GM23338 (cell line): ENCODE measurements at regions not wholly inside any gene's neighbourhood (a gene's known extent, or its start where the extent isn't known, plus 50 kb on each side); places are given as distances from the start of the nearest gene placed in this dataset.

Source experiments
- ATAC-seq: fragments of 200-7000 bp; cut with Tn5 transposase; 3 replicates; pipeline ENCODE4 v1.9.1; 2020
- DNase-seq: peaks from one replicate; pipeline ENCODE4 v3.0.0-alpha.2; 2015; ENCODE audit warnings: low spot score
- H2AFZ ChIP-seq: fragments of 200-600 bp; sonication (generic); 2 replicates; pipeline ENCODE4 v1.8.0; 2016; ENCODE audit warnings: antibody characterized with exemption, mild to moderate bottlenecking, moderate library complexity
- H3F3A ChIP-seq: fragments of 200-600 bp; sonication (generic); replicated peaks from 2 replicates; pipeline ENCODE4 v1.8.0; 2017; ENCODE audit warnings: antibody characterized with exemption, mixed run types, low read depth
- H3K27ac ChIP-seq: fragments of 200-600 bp; sonication (generic); 2 replicates; pipeline ENCODE4 v1.6.1; 2016; ENCODE audit warnings: low read depth
- H3K27me3 ChIP-seq: fragments of 200-600 bp; sonication (generic); 2 replicates; pipeline ENCODE4 v1.8.0; 2016; ENCODE audit warnings: mild to moderate bottlenecking, mixed run types, moderate library complexity; ENCODE audit not compliant: insufficient read depth
- H3K36me3 ChIP-seq: fragments of 200-600 bp; sonication (generic); 2 replicates; pipeline ENCODE4 v1.8.0; 2016; ENCODE audit warnings: mild to moderate bottlenecking; ENCODE audit not compliant: insufficient read depth
- H3K4me1 ChIP-seq: fragments of 200-600 bp; sonication (generic); 2 replicates; pipeline ENCODE4 v1.8.0; 2016; ENCODE audit warnings: mild to moderate bottlenecking, moderate library complexity; ENCODE audit not compliant: insufficient read depth
- H3K4me2 ChIP-seq: fragments of 200-600 bp; sonication (generic); 2 replicates; pipeline ENCODE4 v1.7.1; 2017; ENCODE audit warnings: mixed run types
- H3K4me3 ChIP-seq: fragments of 200-600 bp; sonication (generic); 2 replicates; pipeline ENCODE4 v1.6.1; 2016; ENCODE audit warnings: mixed run types
- H3K79me2 ChIP-seq: fragments of 200-600 bp; sonication (generic); replicated peaks from 2 replicates; pipeline ENCODE4 v1.8.0; 2017; ENCODE audit warnings: mild to moderate bottlenecking; ENCODE audit not compliant: insufficient read depth
- H3K9me2 ChIP-seq: fragments of 200-600 bp; sonication (generic); 2 replicates; pipeline ENCODE4 v1.8.0; 2017; ENCODE audit not compliant: insufficient read depth
- H4K20me1 ChIP-seq: fragments of 200-600 bp; sonication (generic); replicated peaks from 2 replicates; pipeline ENCODE4 v1.8.0; 2017; ENCODE audit warnings: mild to moderate bottlenecking; ENCODE audit not compliant: insufficient read depth
- H3K27ac Mint-ChIP-seq: 2 replicates; pipeline ENCODE4 v1.8.0; 2020; ENCODE audit warnings: inconsistent platforms, mild to moderate bottlenecking, moderate library complexity, mixed read lengths
- H3K27me3 Mint-ChIP-seq: 3 replicates; pipeline ENCODE4 v1.8.0; 2022; ENCODE audit warnings: low read depth, mild to moderate bottlenecking, moderate library complexity, mixed read lengths, inconsistent platforms; ENCODE audit not compliant: insufficient read depth, poor library complexity
- H3K36me3 Mint-ChIP-seq: 3 replicates; pipeline ENCODE4 v1.8.0; 2021; ENCODE audit warnings: low read depth, mild to moderate bottlenecking, inconsistent platforms, moderate library complexity, mixed read lengths
- H3K4me1 Mint-ChIP-seq: 3 replicates; pipeline ENCODE4 v1.8.0; 2020; ENCODE audit warnings: mild to moderate bottlenecking, inconsistent platforms, mixed read lengths
- H3K4me3 Mint-ChIP-seq: 3 replicates; pipeline ENCODE4 v1.8.0; 2021; ENCODE audit warnings: moderate library complexity, mild to moderate bottlenecking, inconsistent platforms, mixed read lengths
- H3K9me3 Mint-ChIP-seq: 3 replicates; pipeline ENCODE4 v1.8.0; 2020; ENCODE audit warnings: moderate library complexity, mild to moderate bottlenecking, inconsistent platforms, mixed read lengths
- CREB1 ChIP-seq: fragments of 250-450 bp; sonication (Bioruptor Pico); IDR thresholded peaks from 2 replicates; pipeline ENCODE4 v1.5.0; 2020; ENCODE audit warnings: low read depth, mild to moderate bottlenecking, moderate library complexity
- EZH2 ChIP-seq: fragments of 200-600 bp; sonication (generic); IDR thresholded peaks from one replicate; pipeline ENCODE4 v1.8.0; 2017; ENCODE audit warnings: antibody characterized with exemption, mild to moderate bottlenecking, low read depth; ENCODE audit not compliant: unreplicated experiment
- EZH2phosphoT487 ChIP-seq: fragments of 200-600 bp; sonication (generic); IDR thresholded peaks from one replicate; pipeline ENCODE4 v1.8.1; 2018; ENCODE audit warnings: antibody characterized with exemption; ENCODE audit not compliant: unreplicated experiment
- TF ChIP-seq, protein P1 (sequence below), 2 experiments: fragments of 200-600 bp in 1 of 2; sonication (generic) in 1 of 2; conservative IDR thresholded peaks; 2 replicates each; pipeline versions ENCODE4 v1.5.1 to v1.6.1; 2016 to 2017; ENCODE audit warnings: antibody characterized with exemption in 2 of 2, low read depth in 2 of 2, mild to moderate bottlenecking in 2 of 2, moderate library complexity in 1 of 2
- TF ChIP-seq, protein P2 (sequence below): IDR thresholded peaks from one replicate; pipeline ENCODE4 v1.6.1; 2018; ENCODE audit warnings: antibody characterized with exemption; ENCODE audit not compliant: unreplicated experiment
- TF ChIP-seq, protein P3 (sequence below): fragments of 250-450 bp; sonication (Bioruptor Pico); IDR thresholded peaks from 2 replicates; pipeline ENCODE4 v1.5.0; 2020; ENCODE audit warnings: mild to moderate bottlenecking, moderate library complexity

DNA sequence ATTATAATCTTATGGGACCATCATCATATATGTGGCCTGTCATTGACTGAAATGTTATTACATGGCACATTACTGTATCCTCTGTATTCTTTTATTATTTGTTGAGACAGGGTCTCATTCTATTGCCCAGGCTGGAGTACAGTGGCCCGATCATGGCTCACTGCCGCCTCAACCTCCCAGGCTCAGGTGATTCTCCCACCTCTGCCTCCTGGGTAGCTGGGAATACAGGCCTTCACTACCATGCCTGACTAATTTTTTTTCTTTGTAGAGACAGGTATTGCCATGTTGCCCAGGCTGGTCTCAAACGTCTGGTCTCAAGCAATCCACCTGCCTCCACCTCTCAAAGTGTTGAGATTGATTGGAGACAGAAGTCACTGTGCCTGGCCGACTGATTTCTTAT, 153.2 kb downstream of the RASSF9 start (continued):
- TF ChIP-seq, protein P1, sequence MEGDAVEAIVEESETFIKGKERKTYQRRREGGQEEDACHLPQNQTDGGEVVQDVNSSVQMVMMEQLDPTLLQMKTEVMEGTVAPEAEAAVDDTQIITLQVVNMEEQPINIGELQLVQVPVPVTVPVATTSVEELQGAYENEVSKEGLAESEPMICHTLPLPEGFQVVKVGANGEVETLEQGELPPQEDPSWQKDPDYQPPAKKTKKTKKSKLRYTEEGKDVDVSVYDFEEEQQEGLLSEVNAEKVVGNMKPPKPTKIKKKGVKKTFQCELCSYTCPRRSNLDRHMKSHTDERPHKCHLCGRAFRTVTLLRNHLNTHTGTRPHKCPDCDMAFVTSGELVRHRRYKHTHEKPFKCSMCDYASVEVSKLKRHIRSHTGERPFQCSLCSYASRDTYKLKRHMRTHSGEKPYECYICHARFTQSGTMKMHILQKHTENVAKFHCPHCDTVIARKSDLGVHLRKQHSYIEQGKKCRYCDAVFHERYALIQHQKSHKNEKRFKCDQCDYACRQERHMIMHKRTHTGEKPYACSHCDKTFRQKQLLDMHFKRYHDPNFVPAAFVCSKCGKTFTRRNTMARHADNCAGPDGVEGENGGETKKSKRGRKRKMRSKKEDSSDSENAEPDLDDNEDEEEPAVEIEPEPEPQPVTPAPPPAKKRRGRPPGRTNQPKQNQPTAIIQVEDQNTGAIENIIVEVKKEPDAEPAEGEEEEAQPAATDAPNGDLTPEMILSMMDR (conservative IDR thresholded peaks at IDR 0.05; ENCODE audit: low read depth in 2 of 2): no peak
- TF ChIP-seq, protein P2, sequence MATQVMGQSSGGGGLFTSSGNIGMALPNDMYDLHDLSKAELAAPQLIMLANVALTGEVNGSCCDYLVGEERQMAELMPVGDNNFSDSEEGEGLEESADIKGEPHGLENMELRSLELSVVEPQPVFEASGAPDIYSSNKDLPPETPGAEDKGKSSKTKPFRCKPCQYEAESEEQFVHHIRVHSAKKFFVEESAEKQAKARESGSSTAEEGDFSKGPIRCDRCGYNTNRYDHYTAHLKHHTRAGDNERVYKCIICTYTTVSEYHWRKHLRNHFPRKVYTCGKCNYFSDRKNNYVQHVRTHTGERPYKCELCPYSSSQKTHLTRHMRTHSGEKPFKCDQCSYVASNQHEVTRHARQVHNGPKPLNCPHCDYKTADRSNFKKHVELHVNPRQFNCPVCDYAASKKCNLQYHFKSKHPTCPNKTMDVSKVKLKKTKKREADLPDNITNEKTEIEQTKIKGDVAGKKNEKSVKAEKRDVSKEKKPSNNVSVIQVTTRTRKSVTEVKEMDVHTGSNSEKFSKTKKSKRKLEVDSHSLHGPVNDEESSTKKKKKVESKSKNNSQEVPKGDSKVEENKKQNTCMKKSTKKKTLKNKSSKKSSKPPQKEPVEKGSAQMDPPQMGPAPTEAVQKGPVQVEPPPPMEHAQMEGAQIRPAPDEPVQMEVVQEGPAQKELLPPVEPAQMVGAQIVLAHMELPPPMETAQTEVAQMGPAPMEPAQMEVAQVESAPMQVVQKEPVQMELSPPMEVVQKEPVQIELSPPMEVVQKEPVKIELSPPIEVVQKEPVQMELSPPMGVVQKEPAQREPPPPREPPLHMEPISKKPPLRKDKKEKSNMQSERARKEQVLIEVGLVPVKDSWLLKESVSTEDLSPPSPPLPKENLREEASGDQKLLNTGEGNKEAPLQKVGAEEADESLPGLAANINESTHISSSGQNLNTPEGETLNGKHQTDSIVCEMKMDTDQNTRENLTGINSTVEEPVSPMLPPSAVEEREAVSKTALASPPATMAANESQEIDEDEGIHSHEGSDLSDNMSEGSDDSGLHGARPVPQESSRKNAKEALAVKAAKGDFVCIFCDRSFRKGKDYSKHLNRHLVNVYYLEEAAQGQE: no peak
- TF ChIP-seq EZH2phosphoT487 (no peak), CREB1 (no peak)

DNA sequence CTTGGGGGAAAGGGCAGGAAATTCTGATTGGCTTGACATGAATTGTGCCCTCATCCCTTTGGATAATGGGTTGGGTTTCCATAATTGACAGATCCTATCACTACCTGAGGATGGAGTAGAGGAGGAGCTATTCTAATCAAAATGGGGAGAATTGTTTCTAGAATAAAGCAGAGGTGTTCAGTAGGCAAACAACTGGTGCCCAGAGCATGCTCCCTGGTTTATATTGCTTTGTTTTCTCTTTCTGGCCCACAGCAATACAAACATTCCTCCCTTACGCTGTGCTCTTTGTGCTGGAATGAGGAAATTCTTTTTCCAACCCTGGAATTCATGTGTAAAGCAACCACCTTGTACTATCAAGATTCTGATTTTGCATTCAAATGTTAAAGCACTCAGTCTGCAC, 147.4 kb downstream of the RASSF9 start:
- Mint-ChIP-seq H3K27ac (no peak overlapping the region), H3K36me3 (no peaks in the 10 kb centered on the region), H3K9me3 (no peaks in the 10 kb centered on the region; the same call in 2 of the 3 replicates), H3K4me1 (peaks cover 13% of the 10 kb centered on the region), H3K4me3 (no peak overlapping the region), H3K27me3 (no peaks in the 10 kb centered on the region)
- Histone ChIP-seq H3K27me3 (no peaks in the 10 kb centered on the region), H3K4me2 (peak overlapping the region; percentile 2; the same call in 1 of the 2 replicates), H3K4me3 (no peak overlapping the region), H3K9me2 (no peaks in the 10 kb centered on the region), H3K36me3 (no peaks in the 10 kb centered on the region), H4K20me1 (no peaks in the 10 kb centered on the region), H2AFZ (no peak overlapping the region), H3K27ac (peak overlapping the region; percentile 22; the same call in 1 of the 2 replicates), H3K79me2 (no peaks in the 10 kb centered on the region), H3F3A (no peaks in the 10 kb centered on the region), H3K4me1 (peaks cover 16% of the 10 kb centered on the region)
- ATAC-seq: peak; percentile 59
- DNase-seq: peak; percentile 30
- TF ChIP-seq CREB1 (no peak), EZH2phosphoT487 (no peak), EZH2 (no peak)
- TF ChIP-seq, protein P3, sequence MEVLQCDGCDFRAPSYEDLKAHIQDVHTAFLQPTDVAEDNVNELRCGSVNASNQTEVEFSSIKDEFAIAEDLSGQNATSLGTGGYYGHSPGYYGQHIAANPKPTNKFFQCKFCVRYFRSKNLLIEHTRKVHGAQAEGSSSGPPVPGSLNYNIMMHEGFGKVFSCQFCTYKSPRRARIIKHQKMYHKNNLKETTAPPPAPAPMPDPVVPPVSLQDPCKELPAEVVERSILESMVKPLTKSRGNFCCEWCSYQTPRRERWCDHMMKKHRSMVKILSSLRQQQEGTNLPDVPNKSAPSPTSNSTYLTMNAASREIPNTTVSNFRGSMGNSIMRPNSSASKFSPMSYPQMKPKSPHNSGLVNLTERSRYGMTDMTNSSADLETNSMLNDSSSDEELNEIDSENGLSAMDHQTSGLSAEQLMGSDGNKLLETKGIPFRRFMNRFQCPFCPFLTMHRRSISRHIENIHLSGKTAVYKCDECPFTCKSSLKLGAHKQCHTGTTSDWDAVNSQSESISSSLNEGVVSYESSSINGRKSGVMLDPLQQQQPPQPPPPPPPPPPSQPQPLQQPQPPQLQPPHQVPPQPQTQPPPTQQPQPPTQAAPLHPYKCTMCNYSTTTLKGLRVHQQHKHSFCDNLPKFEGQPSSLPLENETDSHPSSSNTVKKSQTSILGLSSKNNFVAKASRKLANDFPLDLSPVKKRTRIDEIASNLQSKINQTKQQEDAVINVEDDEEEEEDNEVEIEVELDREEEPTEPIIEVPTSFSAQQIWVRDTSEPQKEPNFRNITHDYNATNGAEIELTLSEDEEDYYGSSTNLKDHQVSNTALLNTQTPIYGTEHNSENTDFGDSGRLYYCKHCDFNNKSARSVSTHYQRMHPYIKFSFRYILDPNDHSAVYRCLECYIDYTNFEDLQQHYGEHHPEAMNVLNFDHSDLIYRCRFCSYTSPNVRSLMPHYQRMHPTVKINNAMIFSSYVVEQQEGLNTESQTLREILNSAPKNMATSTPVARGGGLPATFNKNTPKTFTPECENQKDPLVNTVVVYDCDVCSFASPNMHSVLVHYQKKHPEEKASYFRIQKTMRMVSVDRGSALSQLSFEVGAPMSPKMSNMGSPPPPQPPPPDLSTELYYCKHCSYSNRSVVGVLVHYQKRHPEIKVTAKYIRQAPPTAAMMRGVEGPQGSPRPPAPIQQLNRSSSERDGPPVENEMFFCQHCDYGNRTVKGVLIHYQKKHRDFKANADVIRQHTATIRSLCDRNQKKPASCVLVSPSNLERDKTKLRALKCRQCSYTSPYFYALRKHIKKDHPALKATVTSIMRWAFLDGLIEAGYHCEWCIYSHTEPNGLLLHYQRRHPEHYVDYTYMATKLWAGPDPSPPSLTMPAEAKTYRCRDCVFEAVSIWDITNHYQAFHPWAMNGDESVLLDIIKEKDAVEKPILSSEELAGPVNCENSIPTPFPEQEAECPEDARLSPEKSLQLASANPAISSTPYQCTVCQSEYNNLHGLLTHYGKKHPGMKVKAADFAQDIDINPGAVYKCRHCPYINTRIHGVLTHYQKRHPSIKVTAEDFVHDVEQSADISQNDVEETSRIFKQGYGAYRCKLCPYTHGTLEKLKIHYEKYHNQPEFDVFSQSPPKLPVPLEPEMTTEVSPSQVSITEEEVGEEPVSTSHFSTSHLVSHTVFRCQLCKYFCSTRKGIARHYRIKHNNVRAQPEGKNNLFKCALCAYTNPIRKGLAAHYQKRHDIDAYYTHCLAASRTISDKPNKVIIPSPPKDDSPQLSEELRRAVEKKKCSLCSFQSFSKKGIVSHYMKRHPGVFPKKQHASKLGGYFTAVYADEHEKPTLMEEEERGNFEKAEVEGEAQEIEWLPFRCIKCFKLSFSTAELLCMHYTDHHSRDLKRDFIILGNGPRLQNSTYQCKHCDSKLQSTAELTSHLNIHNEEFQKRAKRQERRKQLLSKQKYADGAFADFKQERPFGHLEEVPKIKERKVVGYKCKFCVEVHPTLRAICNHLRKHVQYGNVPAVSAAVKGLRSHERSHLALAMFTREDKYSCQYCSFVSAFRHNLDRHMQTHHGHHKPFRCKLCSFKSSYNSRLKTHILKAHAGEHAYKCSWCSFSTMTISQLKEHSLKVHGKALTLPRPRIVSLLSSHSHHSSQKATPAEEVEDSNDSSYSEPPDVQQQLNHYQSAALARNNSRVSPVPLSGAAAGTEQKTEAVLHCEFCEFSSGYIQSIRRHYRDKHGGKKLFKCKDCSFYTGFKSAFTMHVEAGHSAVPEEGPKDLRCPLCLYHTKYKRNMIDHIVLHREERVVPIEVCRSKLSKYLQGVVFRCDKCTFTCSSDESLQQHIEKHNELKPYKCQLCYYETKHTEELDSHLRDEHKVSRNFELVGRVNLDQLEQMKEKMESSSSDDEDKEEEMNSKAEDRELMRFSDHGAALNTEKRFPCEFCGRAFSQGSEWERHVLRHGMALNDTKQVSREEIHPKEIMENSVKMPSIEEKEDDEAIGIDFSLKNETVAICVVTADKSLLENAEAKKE: no peak
- TF ChIP-seq, protein P2: no peak
